IMR-90 (cell line): ENCODE measurements at regions not wholly inside any gene's neighbourhood (a gene's known extent, or its start where the extent isn't known, plus 50 kb on each side); places are given as distances from the start of the nearest gene placed in this dataset.
"Not testable (repeated sequence)": the region's sequence is repeated elsewhere in the genome, so short reads cannot be mapped to it uniquely, and the experiment has no call there.

Experiments
- ATAC-seq: fragments of 200-7000 bp; cut with Tn5 transposase; 2 replicates; pipeline ENCODE4 v1.9.1; 2020; ENCODE audit warnings: low read depth, mild to moderate bottlenecking, moderate library complexity
- BruUV-seq: library from RNA; stranded (reverse); fragments of 400-500 nt; replicated peaks from 2 replicates; lab custom pipeline; 2021; lab: Mats Ljungman, UMichigan
- CTCF ChIA-PET: fragments of 300-600 bp; formaldehyde crosslinking; extraction: SDS; loops from one replicate; lab custom pipeline; 2021; ENCODE audit warnings: antibody characterized with exemption; lab: Yijun Ruan, JAX
- POLR2A ChIA-PET: fragments of 300-600 bp; sonication (Branson Sonifier 250); formaldehyde crosslinking; loops from one replicate; lab custom pipeline; 2022; ENCODE audit warnings: antibody characterized with exemption; ENCODE audit not compliant: unreplicated experiment; lab: Charles Lee
- DNase-seq: peaks from one replicate; pipeline ENCODE4 v3.0.0; 2013
- H2AFZ ChIP-seq: replicated peaks from 2 replicates; pipeline ENCODE3; 2013; ENCODE audit warnings: low read length, mild to moderate bottlenecking; ENCODE audit not compliant: poor library complexity
- H2AK5ac ChIP-seq: 2 replicates; pipeline ENCODE4 v1.6.1; 2013; ENCODE audit warnings: low read depth, low read length, inconsistent platforms
- H2AK9ac ChIP-seq: replicated peaks from 2 replicates; pipeline ENCODE3; 2013; ENCODE audit warnings: mild to moderate bottlenecking, low read depth, low read length, moderate library complexity; ENCODE audit not compliant: poor library complexity
- H2BK120ac ChIP-seq: 2 replicates; pipeline ENCODE4 v1.6.1; 2013; ENCODE audit warnings: low read depth, low read length, inconsistent platforms
- H2BK15ac ChIP-seq: 3 replicates; pipeline ENCODE4 v1.6.1; 2013; ENCODE audit warnings: low read depth, low read length, inconsistent platforms
- H2BK20ac ChIP-seq: 2 replicates; pipeline ENCODE4 v1.6.1; 2013; ENCODE audit warnings: low read depth, mild to moderate bottlenecking, inconsistent platforms, low read length, moderate library complexity
- H2BK5ac ChIP-seq: 2 replicates; pipeline ENCODE4 v1.6.1; 2013; ENCODE audit warnings: mild to moderate bottlenecking, low read depth, low read length, inconsistent platforms; ENCODE audit not compliant: poor library complexity, severe bottlenecking
- H3K14ac ChIP-seq: replicated peaks from 2 replicates; pipeline ENCODE4 v1.6.1; 2013; ENCODE audit warnings: low read depth, low read length, inconsistent platforms
- H3K18ac ChIP-seq: 2 replicates; pipeline ENCODE4 v1.6.1; 2013; ENCODE audit warnings: low read depth, low read length, control low read depth
- H3K23ac ChIP-seq: 2 replicates; pipeline ENCODE4 v1.6.1; 2013; ENCODE audit warnings: low read depth, low read length, inconsistent platforms
- H3K27ac ChIP-seq: 2 replicates; pipeline ENCODE4 v1.5.1; 2013; ENCODE audit warnings: mild to moderate bottlenecking, control low read depth, low read length; ENCODE audit not compliant: insufficient read depth
- H3K27me3 ChIP-seq: 2 replicates; pipeline ENCODE4 v1.6.1; 2013; ENCODE audit warnings: low read length; ENCODE audit not compliant: control insufficient read depth, insufficient read depth
- H3K36me3 ChIP-seq: 2 replicates; pipeline ENCODE4 v1.6.1; 2013; ENCODE audit warnings: low read length, mixed read lengths; ENCODE audit not compliant: control insufficient read depth, insufficient read depth
- H3K4ac ChIP-seq: 2 replicates; pipeline ENCODE4 v1.6.1; 2013; ENCODE audit warnings: low read depth, low read length, inconsistent platforms
- H3K4me1 ChIP-seq: 2 replicates; pipeline ENCODE4 v1.6.1; 2013; ENCODE audit warnings: low read length, mixed read lengths; ENCODE audit not compliant: control insufficient read depth, insufficient read depth
- H3K4me2 ChIP-seq: 2 replicates; pipeline ENCODE4 v1.6.1; 2013; ENCODE audit warnings: low read depth, mild to moderate bottlenecking, control low read depth, low read length, moderate library complexity
- H3K4me3 ChIP-seq: 2 replicates; pipeline ENCODE4 v1.5.1; 2013; ENCODE audit warnings: low read depth, mild to moderate bottlenecking, control low read depth, low read length, moderate library complexity; ENCODE audit not compliant: insufficient read depth
- H3K56ac ChIP-seq: 2 replicates; pipeline ENCODE4 v1.6.1; 2013; ENCODE audit warnings: low read length, inconsistent platforms; ENCODE audit not compliant: insufficient read depth; ENCODE audit errors: extremely low read depth
- H3K79me1 ChIP-seq, 2 experiments: 2 replicates each; pipeline ENCODE4 v1.6.1; 2013; ENCODE audit warnings: low read length in 2 of 2, inconsistent platforms in 1 of 2, low read depth in 1 of 2
- H3K9ac ChIP-seq: 2 replicates; pipeline ENCODE4 v1.6.1; 2013; ENCODE audit warnings: low read depth, low read length, control low read depth
- H3K9me1 ChIP-seq: 2 replicates; pipeline ENCODE4 v1.6.1; 2013; ENCODE audit warnings: low read length, inconsistent platforms; ENCODE audit not compliant: insufficient read depth
- H3K9me3 ChIP-seq: 2 replicates; pipeline ENCODE4 v1.6.1; 2013; ENCODE audit warnings: low read length; ENCODE audit not compliant: control insufficient read depth, insufficient read depth
- H4K20me1 ChIP-seq: 2 replicates; pipeline ENCODE4 v1.6.1; 2013; ENCODE audit warnings: low read length, inconsistent platforms; ENCODE audit not compliant: insufficient read depth
- H4K5ac ChIP-seq: 2 replicates; pipeline ENCODE4 v1.6.1; 2013; ENCODE audit warnings: mild to moderate bottlenecking, low read depth, low read length, control low read depth
- H4K8ac ChIP-seq, 2 experiments: 2 replicates each; pipeline ENCODE4 v1.6.1; 2013; ENCODE audit warnings: low read depth in 2 of 2, low read length in 2 of 2, control low read depth in 1 of 2, inconsistent platforms in 1 of 2
- H4K91ac ChIP-seq: 2 replicates; pipeline ENCODE4 v1.6.1; 2013; ENCODE audit warnings: low read depth, low read length, inconsistent platforms; ENCODE audit not compliant: insufficient read depth
- POLR2A ChIP-seq: IDR thresholded peaks from 2 replicates; pipeline ENCODE4 v1.6.1; 2012; ENCODE audit warnings: mild to moderate bottlenecking, low read depth, low read length
- RCOR1 ChIP-seq: IDR thresholded peaks from 2 replicates; pipeline ENCODE4 v1.6.1; 2012; ENCODE audit warnings: mild to moderate bottlenecking, low read length, improper control_type of control experiment; ENCODE audit not compliant: insufficient replicate concordance
- WGBS, 2 experiments: methylation state at CpG; one replicate each; pipeline versions ENCODE4 v1.1.5 to v1.1.7; 2013; ENCODE audit warnings: missing lambda C conversion rate in 2 of 2; ENCODE audit not compliant: insufficient read length in 1 of 2; ENCODE audit errors: extremely low coverage in 2 of 2; 5-methylcytosine and 5-hydroxymethylcytosine counted together
- dilution Hi-C: fragments of 300-500 bp; cut with HindIII; formaldehyde crosslinking; loops from one replicate; pipeline ENCODE4 v1.14.3; 2018; ENCODE audit warnings: low sequenced_read_pairs; ENCODE audit not compliant: unreplicated experiment
- in situ Hi-C: fragments of 300-500 bp; cut with MboI; formaldehyde crosslinking; loops from 3 replicates; pipeline ENCODE4 v1.14.3; 2019; ENCODE audit warnings: low sequenced_read_pairs, inconsistent platforms, mixed read lengths
- intact Hi-C: fragments of 100-400 bp; cut with micrococcal nuclease; formaldehyde crosslinking; loops from 2 replicates; pipeline ENCODE4 v1.10.0; 2022

- Histone ChIP-seq H3K9ac (no peak overlapping the region), H2BK5ac (no peak overlapping the region), H3K27me3 (no peaks in the 10 kb centered on the region), H2BK20ac (no peak overlapping the region), H2BK15ac (no peak overlapping the region), H4K5ac (no peak overlapping the region), H3K14ac (no peak overlapping the region), H3K9me1 (no peaks in the 10 kb centered on the region), H4K8ac (no peak overlapping the region), H3K27ac (no peak overlapping the region), H3K9me3 (peaks cover 5% of the 10 kb centered on the region; the same call in 1 of the 2 replicates), H3K4me3 (no peak overlapping the region), H3K18ac (no peak overlapping the region), H3K4me2 (no peak overlapping the region), H3K4me1 (no peaks in the 10 kb centered on the region; the same call in 1 of the 2 replicates), H4K20me1 (no peaks in the 10 kb centered on the region), H2AK9ac (no peak overlapping the region), H3K56ac (no peak overlapping the region), H3K79me1 (no peaks in the 10 kb centered on the region), H4K91ac (no peak overlapping the region), H2BK120ac (no peak overlapping the region), H3K36me3 (no peaks in the 10 kb centered on the region), H2AK5ac (no peak overlapping the region), H2AFZ (no peak overlapping the region), H3K23ac (no peak overlapping the region), H3K4ac (no peak overlapping the region)
- no CpG with 5 or more reads among the region's 2 CpGs for WGBS, 2 experiments
- CTCF ChIA-PET = no interaction called here
- dilution Hi-C loops = no loop called here
- TF ChIP-seq POLR2A (no peak), RCOR1 (no peak)
- intact Hi-C loops = no loop called here
- POLR2A ChIA-PET = no interaction called here
- ATAC-seq (no peak), DNase-seq (no peak)
- BruUV-seq = no TSS peak
- in situ Hi-C loops = loop anchor here (25.0 kb wide), 2 partner anchors 657 to 1093 kb away; partner anchors contain the start of gene CHD6
Measured at GRCh38 chr20:40955326-40955725, 73.3 kb upstream of the TOP1 start.

GRCh38 chr20:40955826-40956225 lies 72.8 kb upstream of the TOP1 start:
- H2BK120ac ChIP-seq, H3K14ac ChIP-seq, dilution Hi-C loops, H2AK5ac ChIP-seq, H3K9me3 ChIP-seq, H3K9ac ChIP-seq, BruUV-seq, H4K91ac ChIP-seq, H3K4me3 ChIP-seq, H3K4me1 ChIP-seq, H4K5ac ChIP-seq, H2AFZ ChIP-seq, H3K18ac ChIP-seq, H3K27me3 ChIP-seq, H4K20me1 ChIP-seq, H3K23ac ChIP-seq, H3K4me2 ChIP-seq, H2AK9ac ChIP-seq, H3K56ac ChIP-seq, H3K79me1 ChIP-seq, H4K8ac ChIP-seq, H3K4ac ChIP-seq, DNase-seq, H2BK5ac ChIP-seq, H3K9me1 ChIP-seq, POLR2A ChIA-PET, H2BK15ac ChIP-seq, H2BK20ac ChIP-seq, H3K27ac ChIP-seq, intact Hi-C loops, ATAC-seq, H3K36me3 ChIP-seq, CTCF ChIA-PET: not testable (repeated sequence)
- in situ Hi-C loops = loop anchor here (25.0 kb wide), 2 partner anchors 656 to 1094 kb away; partner anchors contain the start of gene CHD6
- no CpG with 5 or more reads among the region's 8 CpGs for WGBS, 2 experiments
